GM04503 (cell line): ENCODE measurements at regions not wholly inside any gene's neighbourhood (a gene's known extent, or its start where the extent isn't known, plus 50 kb on each side); places are given as distances from the start of the nearest gene placed in this dataset.

ENCODE experiments used
- DNase-seq: peaks from one replicate; pipeline ENCODE4 v3.0.0-alpha.2; 2012; ENCODE audit warnings: low read depth

- DNase-seq = no peak
These were observed 75.6 kb upstream of the CIBAR2 start for GRCh38 chr16:85187886-85188285.

GRCh38 chr16:85188822-85189672, 76.8 kb upstream of the CIBAR2 start:
- DNase-seq = no peak

GRCh38 chr16:85190572-85190971, 78.3 kb upstream of the CIBAR2 start:
- no peak for DNase-seq

- no peak for DNase-seq
These were observed 79.2 kb upstream of the CIBAR2 start for GRCh38 chr16:85191341-85191965.

GRCh38 chr16:85192238-85193114, 80.2 kb upstream of the CIBAR2 start:
- no peak for DNase-seq

- no peak for DNase-seq
These were observed 80.8 kb upstream of the CIBAR2 start for GRCh38 chr16:85193115-85193493.

- no peak for DNase-seq
These were observed 81.6 kb upstream of the CIBAR2 start for GRCh38 chr16:85193876-85194275.

GRCh38 chr16:85194307-85195270, 82.3 kb upstream of the CIBAR2 start:
- no peak for DNase-seq

GRCh38 chr16:85195271-85195647, 83.0 kb upstream of the CIBAR2 start:
- DNase-seq = no peak

- no peak for DNase-seq
These were observed 83.9 kb upstream of the CIBAR2 start for GRCh38 chr16:85195900-85196772.

GRCh38 chr16:85196976-85197375, 84.7 kb upstream of the CIBAR2 start:
- no peak for DNase-seq

GRCh38 chr16:85197611-85198566, 85.6 kb upstream of the CIBAR2 start:
- DNase-seq = no peak

- DNase-seq = peak; percentile 51
These were observed 86.9 kb upstream of the CIBAR2 start for GRCh38 chr16:85199069-85199725.

GRCh38 chr16:85199880-85200279, 87.6 kb upstream of the CIBAR2 start:
- no peak for DNase-seq

GRCh38 chr16:85200471-85201278, 88.4 kb upstream of the CIBAR2 start:
- no peak for DNase-seq

GRCh38 chr16:85201574-85201973, 89.3 kb upstream of the CIBAR2 start:
- DNase-seq = no peak

- no peak for DNase-seq
These were observed 89.9 kb upstream of the CIBAR2 start for GRCh38 chr16:85202051-85202601.
